ENCODE measurements at regions not wholly inside any gene's neighbourhood (a gene's known extent, or its start where the extent isn't known, plus 50 kb on each side); places are given as distances from the start of the nearest gene placed in this dataset.
"Not testable (repeated sequence)": the region's sequence is repeated elsewhere in the genome, so short reads cannot be mapped to it uniquely, and the experiment has no call there.

DNA sequence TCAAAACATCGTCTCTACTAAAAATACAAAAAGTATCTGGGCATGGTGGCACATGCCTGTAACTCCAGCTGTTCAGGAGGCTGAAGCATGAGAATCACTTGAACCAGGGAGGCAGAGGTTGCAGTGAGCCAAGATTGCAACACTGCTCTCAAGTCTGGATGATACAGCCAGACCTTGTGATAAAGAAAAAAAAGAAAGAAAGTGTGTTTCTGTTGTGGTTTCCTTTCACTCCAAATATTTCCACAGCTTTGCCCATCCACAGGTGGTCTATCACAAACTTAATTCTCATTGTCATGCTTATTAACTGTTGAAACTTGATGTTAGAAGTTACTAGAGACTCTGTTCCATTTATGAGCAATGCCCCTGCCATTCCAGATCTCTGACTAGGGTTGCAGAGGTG is 316.0 kb upstream of the SEMA3C start:
- TF ChIP-seq, protein P1, sequence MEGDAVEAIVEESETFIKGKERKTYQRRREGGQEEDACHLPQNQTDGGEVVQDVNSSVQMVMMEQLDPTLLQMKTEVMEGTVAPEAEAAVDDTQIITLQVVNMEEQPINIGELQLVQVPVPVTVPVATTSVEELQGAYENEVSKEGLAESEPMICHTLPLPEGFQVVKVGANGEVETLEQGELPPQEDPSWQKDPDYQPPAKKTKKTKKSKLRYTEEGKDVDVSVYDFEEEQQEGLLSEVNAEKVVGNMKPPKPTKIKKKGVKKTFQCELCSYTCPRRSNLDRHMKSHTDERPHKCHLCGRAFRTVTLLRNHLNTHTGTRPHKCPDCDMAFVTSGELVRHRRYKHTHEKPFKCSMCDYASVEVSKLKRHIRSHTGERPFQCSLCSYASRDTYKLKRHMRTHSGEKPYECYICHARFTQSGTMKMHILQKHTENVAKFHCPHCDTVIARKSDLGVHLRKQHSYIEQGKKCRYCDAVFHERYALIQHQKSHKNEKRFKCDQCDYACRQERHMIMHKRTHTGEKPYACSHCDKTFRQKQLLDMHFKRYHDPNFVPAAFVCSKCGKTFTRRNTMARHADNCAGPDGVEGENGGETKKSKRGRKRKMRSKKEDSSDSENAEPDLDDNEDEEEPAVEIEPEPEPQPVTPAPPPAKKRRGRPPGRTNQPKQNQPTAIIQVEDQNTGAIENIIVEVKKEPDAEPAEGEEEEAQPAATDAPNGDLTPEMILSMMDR (IDR thresholded peaks at IDR 0.05): no peak
- no peaks in the 10 kb centered on the region for H3K4me1 Mint-ChIP-seq (ENCODE audit: low read depth)
- no peak overlapping the region for H3K27ac Mint-ChIP-seq
- no peak for DNase-seq
- no peak overlapping the region for H3K4me3 Mint-ChIP-seq
- H3K27me3 Mint-ChIP-seq (ENCODE audit: insufficient read depth): no peaks in the 10 kb centered on the region
- no peaks in the 10 kb centered on the region for H3K9me3 Mint-ChIP-seq
- H3K36me3 Mint-ChIP-seq (ENCODE audit: low read depth): no peaks in the 10 kb centered on the region

DNA sequence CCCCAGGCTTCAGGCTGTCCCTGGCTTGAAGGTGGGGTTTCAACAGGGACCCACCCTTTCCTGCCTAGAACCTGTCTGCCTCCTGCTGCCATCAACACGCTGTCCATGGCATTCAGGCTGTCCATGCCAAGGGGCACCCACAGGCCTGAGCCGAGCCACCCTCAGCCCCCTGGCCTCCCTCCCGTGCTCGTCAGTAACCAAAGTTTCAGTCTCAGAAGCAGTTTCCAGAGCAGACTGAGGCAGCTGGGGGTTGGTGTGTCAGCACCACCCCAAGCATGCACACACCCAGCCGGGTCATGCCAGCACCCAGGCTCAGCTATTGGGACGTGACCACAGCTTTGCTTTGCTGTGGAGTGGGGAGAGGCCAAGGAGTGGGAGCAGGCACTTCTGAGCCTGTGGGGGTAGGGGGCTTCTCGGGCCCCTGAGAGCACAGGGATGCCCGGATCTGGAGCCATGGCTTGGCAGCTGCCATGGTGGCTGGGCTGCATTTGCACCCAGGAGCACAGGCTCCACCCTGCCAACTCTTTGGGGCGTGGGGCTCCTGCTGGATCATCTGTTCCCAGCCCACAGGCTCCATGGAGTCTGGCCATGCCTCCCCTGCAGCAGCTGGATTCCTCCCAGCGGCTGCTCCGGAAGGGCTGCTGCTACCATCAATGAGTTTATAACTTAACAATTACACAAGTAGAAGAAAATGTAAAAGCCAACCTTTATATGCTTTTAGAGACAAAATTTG is 314.5 kb upstream of the SEMA3C start:
- Mint-ChIP-seq H3K36me3 (ENCODE audit: low read depth) (no peaks in the 10 kb centered on the region), H3K27ac (no peak overlapping the region), H3K27me3 (ENCODE audit: insufficient read depth) (no peaks in the 10 kb centered on the region), H3K9me3 (no peaks in the 10 kb centered on the region), H3K4me1 (ENCODE audit: low read depth) (no peaks in the 10 kb centered on the region), H3K4me3 (no peak overlapping the region)
- no peak for DNase-seq
- TF ChIP-seq, protein P1 (IDR thresholded peaks at IDR 0.05): no peak

DNA sequence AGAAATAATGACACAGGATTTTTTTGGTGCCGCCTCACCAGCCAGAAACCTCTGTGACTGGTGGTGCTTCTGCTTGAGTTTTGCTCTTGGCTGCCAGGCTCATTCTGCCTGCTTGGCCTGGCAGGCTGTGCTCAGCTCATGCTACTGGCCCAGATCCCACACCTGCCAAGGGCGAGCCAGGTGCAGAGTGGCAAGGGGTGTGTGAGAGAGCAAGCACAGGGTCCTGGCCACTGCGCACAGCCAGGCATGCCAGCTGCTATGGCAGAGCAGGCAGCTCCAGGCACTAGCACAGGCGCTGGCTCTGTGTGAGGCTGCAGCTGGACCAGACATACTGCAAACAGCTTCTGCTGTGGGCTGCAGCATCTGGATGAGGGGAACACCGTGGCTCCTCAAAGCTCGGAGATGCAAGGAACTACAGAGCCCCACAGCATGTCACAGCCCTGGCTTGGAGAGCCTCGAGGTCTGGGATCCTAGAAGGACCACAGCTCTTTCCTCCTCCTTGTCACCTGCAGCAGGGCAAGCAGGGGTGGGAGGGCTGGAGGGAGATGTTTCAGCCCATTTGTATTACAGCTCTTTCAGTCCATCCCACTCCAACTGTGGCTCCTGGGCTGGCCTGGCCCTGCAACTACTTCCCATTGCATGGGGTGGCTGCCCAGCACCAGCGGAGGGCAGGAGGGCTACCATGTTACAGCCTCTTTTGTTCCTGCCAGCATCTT is 313.4 kb upstream of the SEMA3C start:
- no peaks in the 10 kb centered on the region for H3K36me3 Mint-ChIP-seq (ENCODE audit: low read depth)
- H3K27me3 Mint-ChIP-seq (ENCODE audit: insufficient read depth): no peaks in the 10 kb centered on the region
- H3K9me3 Mint-ChIP-seq: no peaks in the 10 kb centered on the region
- no peak overlapping the region for H3K4me3 Mint-ChIP-seq
- no peaks in the 10 kb centered on the region for H3K4me1 Mint-ChIP-seq (ENCODE audit: low read depth)
- H3K27ac Mint-ChIP-seq: no peak overlapping the region
- DNase-seq: no peak
- TF ChIP-seq, protein P1 (IDR thresholded peaks at IDR 0.05): no peak

DNA sequence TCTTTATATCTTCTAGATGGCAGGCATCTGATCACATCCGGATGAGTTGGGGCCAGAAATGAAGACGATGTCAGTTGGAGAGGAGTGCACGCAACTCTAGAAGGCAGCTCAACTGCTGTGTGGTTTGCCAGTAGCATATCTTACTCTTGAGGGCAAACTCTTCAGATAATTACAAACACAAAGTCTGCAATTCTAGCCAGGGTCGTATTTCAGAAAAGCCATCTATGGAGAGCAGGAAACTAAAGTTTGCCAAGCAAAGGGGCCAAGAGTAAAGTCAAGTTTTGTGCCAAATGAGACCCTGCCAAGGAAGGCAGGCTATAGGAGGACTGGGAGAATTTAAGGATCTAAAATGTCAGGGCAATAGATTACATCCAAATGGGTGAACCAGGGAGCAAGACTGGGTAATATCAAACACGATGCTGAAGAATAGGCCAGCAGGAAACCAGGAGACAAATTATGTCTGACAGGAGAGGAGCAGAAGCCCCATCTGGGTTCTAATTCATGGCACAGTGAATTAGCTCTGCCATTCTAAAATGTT is 312.5 kb upstream of the SEMA3C start:
- H3K9me3 Mint-ChIP-seq: no peaks in the 10 kb centered on the region
- no peak overlapping the region for H3K4me3 Mint-ChIP-seq
- H3K4me1 Mint-ChIP-seq (ENCODE audit: low read depth): no peaks in the 10 kb centered on the region
- H3K36me3 Mint-ChIP-seq (ENCODE audit: low read depth): no peaks in the 10 kb centered on the region
- H3K27ac Mint-ChIP-seq: no peak overlapping the region
- TF ChIP-seq, protein P1 (IDR thresholded peaks at IDR 0.05): no peak
- DNase-seq: no peak
- no peaks in the 10 kb centered on the region for H3K27me3 Mint-ChIP-seq (ENCODE audit: insufficient read depth)

DNA sequence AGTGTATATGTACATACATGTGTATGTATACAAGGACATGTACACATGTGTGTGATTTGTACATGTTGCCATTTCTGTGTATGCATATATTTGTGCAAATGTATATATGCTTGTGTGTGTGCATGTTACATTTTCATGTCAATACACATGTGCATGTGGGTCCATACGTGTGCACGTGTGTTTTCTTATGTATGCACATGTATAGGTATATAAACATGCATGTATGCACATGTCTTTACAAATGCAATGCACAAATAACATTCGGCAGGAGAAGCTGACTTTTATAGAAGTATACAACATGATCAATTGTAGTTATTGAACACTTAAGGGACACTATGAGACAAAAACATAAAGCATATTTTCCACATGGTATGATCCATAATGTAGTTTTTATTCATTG is 307.4 kb upstream of the SEMA3C start:
- peaks cover 27% of the 10 kb centered on the region for H3K9me3 Mint-ChIP-seq
- TF ChIP-seq, protein P1 (IDR thresholded peaks at IDR 0.05): no peak
- DNase-seq: no peak
- H3K36me3 Mint-ChIP-seq (ENCODE audit: low read depth): peaks cover 23% of the 10 kb centered on the region
- H3K4me3 Mint-ChIP-seq: no peak overlapping the region
- H3K27me3 Mint-ChIP-seq (ENCODE audit: insufficient read depth): no peaks in the 10 kb centered on the region
- H3K4me1 Mint-ChIP-seq (ENCODE audit: low read depth): no peaks in the 10 kb centered on the region
- H3K27ac Mint-ChIP-seq: no peak overlapping the region

DNA sequence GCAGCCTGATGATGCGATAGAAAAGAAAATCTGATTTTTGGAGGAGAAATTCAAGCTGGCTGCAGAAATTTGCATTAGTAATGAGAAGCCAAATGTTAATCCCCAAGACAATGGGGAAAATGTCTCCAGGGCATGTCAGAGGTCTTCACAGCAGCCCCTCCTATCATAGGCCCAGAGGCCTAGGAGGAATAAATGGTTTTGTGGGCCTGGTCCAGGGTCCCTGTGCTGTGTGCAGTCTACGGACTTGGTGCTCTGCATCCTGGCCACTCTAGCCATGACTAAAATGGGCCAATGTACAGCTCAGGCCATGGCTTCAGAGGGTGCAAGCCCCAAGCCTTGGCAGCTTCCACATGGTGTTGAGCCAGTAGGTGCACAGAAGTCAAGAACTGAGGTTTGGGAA is 303.8 kb upstream of the SEMA3C start:
- H3K9me3 Mint-ChIP-seq: peaks cover 27% of the 10 kb centered on the region
- H3K36me3 Mint-ChIP-seq (ENCODE audit: low read depth): peaks cover 23% of the 10 kb centered on the region
- H3K27ac Mint-ChIP-seq; H3K4me1 Mint-ChIP-seq (ENCODE audit: low read depth); H3K27me3 Mint-ChIP-seq (ENCODE audit: insufficient read depth); H3K4me3 Mint-ChIP-seq; DNase-seq: not testable (repeated sequence)
